ENCODE measurements at regions not wholly inside any gene's neighbourhood (a gene's known extent, or its start where the extent isn't known, plus 50 kb on each side); places are given as distances from the start of the nearest gene placed in this dataset.

GRCh38 chr16:35414563-35414962 lies 1955.2 kb downstream of the TP53TG3F start:
- TF ChIP-seq CTCF (IDR thresholded peaks at IDR 0.05) (no peak), FOXP4 (CRISPR knock-in tag; IDR thresholded peaks at IDR 0.05) (no peak), MAX (CRISPR knock-in tag; IDR thresholded peaks at IDR 0.05) (no peak)

Data from WTC11 (cell line).